HL-60 (cell line): ENCODE measurements at regions not wholly inside any gene's neighbourhood (a gene's known extent, or its start where the extent isn't known, plus 50 kb on each side); places are given as distances from the start of the nearest gene placed in this dataset.

ENCODE experiments used
- CTCF ChIP-seq: IDR thresholded peaks from one replicate; pipeline ENCODE4 v1.5.1; 2011; ENCODE audit warnings: low read length, control low read depth, inconsistent platforms; ENCODE audit not compliant: insufficient read depth
- POLR2AphosphoS5 ChIP-seq: IDR thresholded peaks from 2 replicates; pipeline ENCODE4 v1.6.1; 2012; ENCODE audit warnings: low read depth
- REST ChIP-seq: IDR thresholded peaks from 2 replicates; pipeline ENCODE4 v1.6.1; 2012; ENCODE audit warnings: low read depth; ENCODE audit not compliant: insufficient replicate concordance

GRCh38 chr5:136600306-136600705 lies 235.0 kb upstream of the TRPC7 start:
- TF ChIP-seq CTCF (no peak), REST (no peak), POLR2AphosphoS5 (no peak)
